Stimulated activated CD8-positive, alpha-beta memory T cell treated with anti-CD3 and anti-CD28 coated beads, Interleukin-12 subunit alpha, Interleukin-12 subunit beta, amount 100 ng/mL, for 1 hour (primary cell): ENCODE measurements at regions not wholly inside any gene's neighbourhood (a gene's known extent, or its start where the extent isn't known, plus 50 kb on each side); places are given as distances from the start of the nearest gene placed in this dataset.

ENCODE experiments used
- DNase-seq: peaks from one replicate; pipeline ENCODE4 v3.0.0-alpha.2; 2020; ENCODE audit warnings: low read depth

DNA sequence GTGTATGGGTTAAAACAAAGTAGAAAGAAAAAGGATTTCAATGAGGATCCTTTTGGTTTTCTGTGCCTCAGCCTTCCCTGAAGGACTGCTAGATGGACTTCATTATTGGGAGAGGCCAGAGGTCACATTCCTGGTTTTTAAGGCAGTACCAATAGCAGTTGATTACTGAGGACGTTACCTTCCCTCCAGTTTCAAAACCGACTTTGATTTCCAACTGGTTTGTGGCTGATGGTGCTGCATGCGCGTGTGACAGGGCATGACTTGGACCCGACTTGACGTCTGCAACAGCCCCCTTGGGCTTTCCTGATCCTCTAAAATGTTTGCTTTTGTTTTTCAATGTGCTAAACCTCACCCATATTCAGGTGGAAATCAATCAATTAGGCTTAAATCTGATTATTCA is 314.3 kb upstream of the ARGLU1 start:
- DNase-seq = no peak

DNA sequence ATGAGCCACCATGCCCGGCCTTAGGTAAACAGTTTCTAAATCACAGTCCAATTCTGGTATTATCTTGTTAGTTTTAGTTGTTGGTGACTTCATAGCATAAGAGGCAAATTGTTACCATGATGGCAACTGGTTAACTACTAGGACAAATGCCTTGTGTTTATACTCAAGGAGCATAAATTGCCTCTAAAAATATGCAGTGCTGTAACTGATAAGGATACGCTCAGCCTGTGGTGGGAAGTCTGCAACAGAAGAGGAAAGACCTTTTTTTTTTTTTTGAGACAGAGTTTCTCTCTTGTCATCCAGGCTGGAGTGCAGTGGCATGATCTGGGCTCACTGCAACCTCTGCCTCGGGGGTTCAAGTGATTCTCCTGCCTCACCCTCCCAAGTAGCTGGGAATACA is 311.9 kb upstream of the ARGLU1 start:
- DNase-seq = no peak

GRCh38 chr13:106874323-106874722 is 306.4 kb upstream of the ARGLU1 start:
- no peak for DNase-seq

GRCh38 chr13:106873810-106874209 is 305.9 kb upstream of the ARGLU1 start:
- no peak for DNase-seq

DNA sequence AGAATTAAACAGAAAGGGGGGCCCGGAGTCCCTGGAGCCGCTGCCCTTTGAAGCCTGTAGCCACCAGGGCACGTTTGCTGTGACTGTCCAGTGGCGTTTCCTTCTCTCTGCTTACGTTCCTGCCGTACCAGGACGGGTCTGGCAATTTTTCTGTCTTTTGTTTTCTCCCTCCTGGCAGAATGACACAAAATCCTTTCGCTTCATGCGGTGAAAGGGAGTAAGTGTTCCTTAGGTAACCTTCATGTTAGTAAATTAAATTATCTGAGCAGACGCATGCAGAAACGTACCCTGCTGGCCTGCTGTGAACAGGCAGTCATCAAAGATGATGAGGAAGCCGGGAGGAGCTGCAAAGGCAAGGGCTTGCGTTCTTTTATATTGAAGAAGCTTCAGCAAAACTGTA is 299.3 kb upstream of the ARGLU1 start:
- DNase-seq = no peak

DNA sequence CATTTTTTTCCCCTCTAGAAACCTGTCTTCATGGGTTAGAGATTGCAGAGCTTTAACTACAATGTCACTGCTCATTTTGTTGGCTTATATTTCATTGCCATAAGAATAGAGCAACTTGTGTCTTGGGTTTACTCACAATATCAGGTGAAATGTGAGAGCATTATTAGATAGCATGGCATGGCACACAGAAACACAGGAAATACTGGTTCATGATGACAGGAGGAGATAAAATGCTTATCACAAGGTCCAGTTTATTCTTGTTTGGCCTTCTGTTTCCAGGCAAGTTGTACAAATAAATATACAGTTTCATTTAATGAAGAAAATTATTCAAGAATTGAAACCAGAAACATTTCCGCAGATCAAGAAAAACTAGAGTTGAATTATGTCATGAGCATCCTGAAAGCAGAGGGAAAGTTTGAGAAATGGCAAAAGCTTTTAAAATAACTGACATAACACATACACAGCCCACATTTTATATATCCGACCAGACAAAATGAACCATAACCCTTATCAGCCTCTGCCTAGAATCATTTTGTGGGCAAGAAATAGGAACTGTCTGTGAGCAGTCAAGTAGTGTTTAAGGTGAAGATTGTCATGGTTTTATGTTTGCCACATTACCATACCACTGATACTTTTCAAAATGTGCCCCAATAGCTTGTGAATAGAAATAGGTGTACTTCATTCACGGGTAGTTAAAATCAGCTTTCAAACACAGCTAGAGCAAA is 297.9 kb upstream of the ARGLU1 start:
- no peak for DNase-seq

DNA sequence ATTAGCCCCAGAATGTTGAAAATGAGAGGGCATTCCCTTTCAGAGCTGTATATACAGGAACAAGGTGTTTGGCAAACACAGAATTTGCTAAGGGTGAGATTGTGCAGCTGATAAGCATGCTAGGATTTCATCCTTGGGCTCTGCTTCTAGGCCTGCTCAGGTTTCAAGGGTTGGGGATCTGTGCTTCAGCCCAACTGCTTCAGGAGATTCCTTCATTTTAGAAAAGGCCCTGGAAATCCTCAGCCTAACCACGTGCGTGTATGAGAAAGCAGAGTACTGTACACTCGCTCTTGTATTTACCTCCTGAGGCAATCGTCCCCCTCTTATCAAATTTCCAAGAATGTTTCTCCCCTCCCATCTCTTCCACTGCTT is 291.6 kb upstream of the ARGLU1 start:
- no peak for DNase-seq

- no peak for DNase-seq
These were observed 291.1 kb upstream of the ARGLU1 start for GRCh38 chr13:106858903-106859532.

DNA sequence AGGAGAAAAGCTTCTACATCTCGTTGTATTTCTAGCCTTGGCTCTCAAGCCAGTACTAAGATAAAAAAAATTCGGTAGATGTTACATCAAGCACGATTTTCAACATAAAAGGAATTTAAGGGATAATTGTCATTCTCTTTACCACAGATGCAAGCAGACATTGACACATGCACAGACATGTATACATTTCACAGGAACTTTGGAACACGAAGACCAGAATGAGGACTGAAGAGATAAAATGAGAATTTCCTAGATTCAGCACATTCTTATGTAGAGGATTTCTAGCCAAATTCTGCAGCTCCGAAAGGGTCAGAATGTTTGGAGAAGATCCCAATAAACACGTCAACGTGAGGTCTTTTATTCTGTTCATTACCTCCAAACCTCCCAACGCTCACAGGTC is 284.5 kb upstream of the ARGLU1 start:
- DNase-seq = no peak

GRCh38 chr13:106850973-106851650 is 283.2 kb upstream of the ARGLU1 start:
- DNase-seq = no peak

- DNase-seq = no peak
These were observed 278.9 kb upstream of the ARGLU1 start for GRCh38 chr13:106846571-106847448.

DNA sequence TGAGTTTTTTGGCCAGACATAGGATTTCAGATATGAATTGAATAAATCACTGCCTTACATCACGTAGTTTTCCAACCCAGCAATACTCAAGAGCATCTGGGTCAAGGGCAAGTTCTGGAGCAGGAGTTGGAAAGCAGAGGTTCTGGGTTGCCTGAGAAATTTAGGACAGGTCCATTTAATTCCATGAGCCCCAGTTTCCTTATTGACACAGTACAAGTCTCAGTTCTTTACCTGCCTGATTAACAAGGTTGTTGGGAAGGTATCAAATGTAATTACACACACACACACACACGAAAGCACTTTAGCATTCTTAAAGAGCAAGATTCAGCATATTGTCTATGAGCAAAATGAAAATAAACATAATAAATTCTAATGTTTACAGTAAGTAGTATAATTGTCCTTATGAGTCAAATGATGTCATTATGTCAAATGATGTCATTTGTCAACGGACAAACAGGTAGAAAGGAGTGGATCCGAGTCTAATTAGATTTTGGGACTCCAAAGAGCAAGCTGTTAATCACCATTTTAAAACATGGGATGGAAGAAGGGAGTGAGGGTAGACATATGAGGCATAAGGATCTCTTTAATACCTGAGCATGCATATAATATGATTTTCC is 268.4 kb upstream of the ARGLU1 start:
- DNase-seq = no peak

DNA sequence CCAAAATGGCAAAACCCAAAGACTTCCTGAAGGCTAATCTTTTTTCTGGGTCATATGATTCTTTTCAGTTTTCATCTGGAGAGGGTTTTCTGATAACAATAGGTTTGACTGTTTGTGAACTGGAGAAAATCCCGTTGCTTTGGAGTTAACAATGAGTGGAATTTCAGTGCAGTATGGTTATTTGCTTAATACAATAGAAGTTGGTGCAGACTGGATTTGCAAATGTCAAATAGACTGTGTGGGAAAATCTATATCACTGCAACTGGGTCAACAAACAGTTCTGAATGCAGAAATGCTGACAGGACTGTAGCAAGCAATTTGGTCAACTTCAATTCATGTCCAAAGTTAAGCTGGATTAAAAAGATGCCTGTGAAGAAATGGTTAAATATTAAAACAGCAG is 267.5 kb upstream of the ARGLU1 start:
- no peak for DNase-seq

DNA sequence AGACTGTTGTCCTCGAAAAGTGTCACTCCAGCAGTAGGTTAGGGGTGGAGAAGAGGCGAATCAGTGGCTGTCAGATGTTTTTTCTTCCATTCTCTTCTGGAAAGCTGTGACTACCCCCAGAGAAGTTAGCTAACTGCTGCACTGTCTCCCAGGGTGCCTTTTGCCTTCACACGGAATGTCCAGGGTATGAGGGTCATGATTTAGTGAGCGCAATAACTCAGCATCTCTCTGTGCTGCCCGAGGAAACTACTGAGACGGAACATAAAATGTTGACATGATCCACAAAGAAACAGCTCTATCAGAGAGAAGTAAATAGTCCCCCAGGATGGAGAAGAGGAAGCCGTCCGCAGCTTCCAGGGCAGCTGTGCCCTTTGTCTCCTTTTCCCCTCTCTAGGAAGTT is 254.0 kb upstream of the ARGLU1 start:
- DNase-seq = no peak

GRCh38 chr13:106819413-106820180 is 251.7 kb upstream of the ARGLU1 start:
- DNase-seq = no peak

- no peak for DNase-seq
These were observed 251.0 kb upstream of the ARGLU1 start for GRCh38 chr13:106818971-106819370.

DNA sequence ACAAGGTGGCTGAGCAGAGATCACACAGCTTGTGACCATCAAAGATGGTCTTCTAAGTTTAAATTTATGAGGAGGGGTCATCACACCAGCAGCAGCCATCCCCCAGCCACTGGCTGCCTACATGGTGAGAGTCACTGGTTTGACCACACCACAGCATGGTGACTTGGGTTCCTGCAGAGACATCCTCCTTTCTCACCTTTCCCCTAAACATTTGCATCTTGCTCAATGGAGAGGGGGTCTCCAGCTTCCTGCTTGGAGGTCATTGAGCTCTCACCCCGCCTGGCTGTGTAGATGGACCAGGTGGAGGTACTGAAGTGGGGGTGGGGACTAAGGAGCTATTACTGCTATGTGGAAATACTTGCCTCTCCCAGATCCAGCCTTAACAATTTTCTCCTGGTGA is 247.6 kb upstream of the ARGLU1 start:
- no peak for DNase-seq

DNA sequence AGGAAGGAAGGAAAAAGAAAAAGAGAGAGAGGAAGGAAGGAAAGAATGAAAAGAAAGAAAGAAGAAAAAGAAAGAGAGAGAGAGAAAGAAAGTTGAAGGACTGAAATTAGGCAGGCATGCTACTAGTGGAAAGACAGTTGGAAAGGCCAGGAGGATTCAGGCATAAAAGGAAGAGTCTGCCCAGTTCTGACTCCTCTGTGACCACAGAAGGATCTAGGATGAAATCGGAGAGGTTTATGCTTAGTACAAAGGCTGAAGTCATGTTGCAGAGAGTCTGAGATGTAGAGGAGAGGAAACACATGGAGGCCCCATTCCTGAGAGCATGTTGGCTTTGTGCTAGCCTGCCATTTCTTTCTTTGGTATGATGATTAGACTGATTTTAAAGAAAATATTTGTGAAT is 246.5 kb upstream of the ARGLU1 start:
- no peak for DNase-seq

- no peak for DNase-seq
These were observed 242.1 kb upstream of the ARGLU1 start for GRCh38 chr13:106810069-106810468.

- no peak for DNase-seq
These were observed 237.1 kb upstream of the ARGLU1 start for GRCh38 chr13:106804991-106805390.

DNA sequence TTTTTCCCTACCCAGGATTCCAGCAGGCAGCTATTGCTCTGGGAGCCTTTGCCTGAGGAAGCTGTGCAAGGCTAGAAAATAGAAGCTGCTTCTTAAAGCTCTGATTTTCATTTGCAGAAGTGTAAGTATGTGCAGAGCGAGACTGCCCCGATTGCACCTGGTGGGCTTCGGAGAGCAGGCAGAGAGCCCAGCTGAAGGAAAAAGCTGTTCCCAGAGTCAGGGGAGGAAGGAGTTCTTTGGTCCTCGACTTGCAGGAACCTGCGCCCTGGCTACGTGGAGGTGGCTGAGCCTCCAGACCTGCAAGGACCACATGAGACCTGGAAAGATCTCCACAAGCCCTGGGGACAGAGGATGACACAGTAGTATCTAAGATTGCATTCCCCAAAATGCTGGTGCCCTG is 235.0 kb upstream of the ARGLU1 start:
- no peak for DNase-seq
